ENCODE measurements at regions not wholly inside any gene's neighbourhood (a gene's known extent, or its start where the extent isn't known, plus 50 kb on each side); places are given as distances from the start of the nearest gene placed in this dataset.

DNA sequence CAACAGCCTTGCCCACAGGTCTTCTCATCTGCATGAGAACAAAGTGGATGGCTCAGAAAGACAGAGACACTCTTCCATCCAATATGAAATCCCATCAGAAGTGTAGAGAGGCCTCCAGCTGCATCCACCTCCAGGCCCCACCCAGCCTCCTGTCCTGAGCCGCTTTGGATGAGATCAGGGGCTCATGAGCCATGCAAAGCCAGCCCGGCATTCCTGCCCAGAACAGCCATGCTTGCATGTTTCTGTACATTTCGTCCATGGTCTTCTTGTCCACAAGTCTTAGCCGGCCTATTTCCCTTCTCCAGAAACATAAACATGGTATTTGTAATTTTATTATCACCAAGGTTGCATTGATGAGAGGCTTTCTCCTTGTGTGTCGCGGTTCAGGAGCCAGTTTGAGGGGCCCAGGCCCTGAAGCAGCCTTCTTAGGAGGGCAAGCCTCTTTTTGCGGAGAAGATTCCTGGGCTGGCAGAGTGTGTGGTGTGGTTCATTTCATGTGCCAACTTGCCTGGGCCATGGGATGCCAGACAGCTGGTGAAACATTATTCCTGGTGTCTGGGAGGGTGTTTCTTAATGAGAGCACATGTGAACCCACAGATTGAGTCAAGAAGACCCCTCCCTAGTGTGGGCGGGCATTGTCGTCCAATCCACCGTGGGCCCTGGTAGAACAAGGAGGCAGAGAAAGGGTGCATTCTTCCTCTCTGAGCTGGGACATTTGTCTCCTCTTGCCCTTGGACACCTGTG is 928.9 kb downstream of the TBC1D22A start (continued):
- TF ChIP-seq, protein P1, sequence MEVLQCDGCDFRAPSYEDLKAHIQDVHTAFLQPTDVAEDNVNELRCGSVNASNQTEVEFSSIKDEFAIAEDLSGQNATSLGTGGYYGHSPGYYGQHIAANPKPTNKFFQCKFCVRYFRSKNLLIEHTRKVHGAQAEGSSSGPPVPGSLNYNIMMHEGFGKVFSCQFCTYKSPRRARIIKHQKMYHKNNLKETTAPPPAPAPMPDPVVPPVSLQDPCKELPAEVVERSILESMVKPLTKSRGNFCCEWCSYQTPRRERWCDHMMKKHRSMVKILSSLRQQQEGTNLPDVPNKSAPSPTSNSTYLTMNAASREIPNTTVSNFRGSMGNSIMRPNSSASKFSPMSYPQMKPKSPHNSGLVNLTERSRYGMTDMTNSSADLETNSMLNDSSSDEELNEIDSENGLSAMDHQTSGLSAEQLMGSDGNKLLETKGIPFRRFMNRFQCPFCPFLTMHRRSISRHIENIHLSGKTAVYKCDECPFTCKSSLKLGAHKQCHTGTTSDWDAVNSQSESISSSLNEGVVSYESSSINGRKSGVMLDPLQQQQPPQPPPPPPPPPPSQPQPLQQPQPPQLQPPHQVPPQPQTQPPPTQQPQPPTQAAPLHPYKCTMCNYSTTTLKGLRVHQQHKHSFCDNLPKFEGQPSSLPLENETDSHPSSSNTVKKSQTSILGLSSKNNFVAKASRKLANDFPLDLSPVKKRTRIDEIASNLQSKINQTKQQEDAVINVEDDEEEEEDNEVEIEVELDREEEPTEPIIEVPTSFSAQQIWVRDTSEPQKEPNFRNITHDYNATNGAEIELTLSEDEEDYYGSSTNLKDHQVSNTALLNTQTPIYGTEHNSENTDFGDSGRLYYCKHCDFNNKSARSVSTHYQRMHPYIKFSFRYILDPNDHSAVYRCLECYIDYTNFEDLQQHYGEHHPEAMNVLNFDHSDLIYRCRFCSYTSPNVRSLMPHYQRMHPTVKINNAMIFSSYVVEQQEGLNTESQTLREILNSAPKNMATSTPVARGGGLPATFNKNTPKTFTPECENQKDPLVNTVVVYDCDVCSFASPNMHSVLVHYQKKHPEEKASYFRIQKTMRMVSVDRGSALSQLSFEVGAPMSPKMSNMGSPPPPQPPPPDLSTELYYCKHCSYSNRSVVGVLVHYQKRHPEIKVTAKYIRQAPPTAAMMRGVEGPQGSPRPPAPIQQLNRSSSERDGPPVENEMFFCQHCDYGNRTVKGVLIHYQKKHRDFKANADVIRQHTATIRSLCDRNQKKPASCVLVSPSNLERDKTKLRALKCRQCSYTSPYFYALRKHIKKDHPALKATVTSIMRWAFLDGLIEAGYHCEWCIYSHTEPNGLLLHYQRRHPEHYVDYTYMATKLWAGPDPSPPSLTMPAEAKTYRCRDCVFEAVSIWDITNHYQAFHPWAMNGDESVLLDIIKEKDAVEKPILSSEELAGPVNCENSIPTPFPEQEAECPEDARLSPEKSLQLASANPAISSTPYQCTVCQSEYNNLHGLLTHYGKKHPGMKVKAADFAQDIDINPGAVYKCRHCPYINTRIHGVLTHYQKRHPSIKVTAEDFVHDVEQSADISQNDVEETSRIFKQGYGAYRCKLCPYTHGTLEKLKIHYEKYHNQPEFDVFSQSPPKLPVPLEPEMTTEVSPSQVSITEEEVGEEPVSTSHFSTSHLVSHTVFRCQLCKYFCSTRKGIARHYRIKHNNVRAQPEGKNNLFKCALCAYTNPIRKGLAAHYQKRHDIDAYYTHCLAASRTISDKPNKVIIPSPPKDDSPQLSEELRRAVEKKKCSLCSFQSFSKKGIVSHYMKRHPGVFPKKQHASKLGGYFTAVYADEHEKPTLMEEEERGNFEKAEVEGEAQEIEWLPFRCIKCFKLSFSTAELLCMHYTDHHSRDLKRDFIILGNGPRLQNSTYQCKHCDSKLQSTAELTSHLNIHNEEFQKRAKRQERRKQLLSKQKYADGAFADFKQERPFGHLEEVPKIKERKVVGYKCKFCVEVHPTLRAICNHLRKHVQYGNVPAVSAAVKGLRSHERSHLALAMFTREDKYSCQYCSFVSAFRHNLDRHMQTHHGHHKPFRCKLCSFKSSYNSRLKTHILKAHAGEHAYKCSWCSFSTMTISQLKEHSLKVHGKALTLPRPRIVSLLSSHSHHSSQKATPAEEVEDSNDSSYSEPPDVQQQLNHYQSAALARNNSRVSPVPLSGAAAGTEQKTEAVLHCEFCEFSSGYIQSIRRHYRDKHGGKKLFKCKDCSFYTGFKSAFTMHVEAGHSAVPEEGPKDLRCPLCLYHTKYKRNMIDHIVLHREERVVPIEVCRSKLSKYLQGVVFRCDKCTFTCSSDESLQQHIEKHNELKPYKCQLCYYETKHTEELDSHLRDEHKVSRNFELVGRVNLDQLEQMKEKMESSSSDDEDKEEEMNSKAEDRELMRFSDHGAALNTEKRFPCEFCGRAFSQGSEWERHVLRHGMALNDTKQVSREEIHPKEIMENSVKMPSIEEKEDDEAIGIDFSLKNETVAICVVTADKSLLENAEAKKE (CRISPR knock-in tag; IDR thresholded peaks at IDR 0.05), result no peak
- no peak for TF ChIP-seq CREB1 (CRISPR knock-in tag; IDR thresholded peaks at IDR 0.05; ENCODE audit: low read depth)
- TF ChIP-seq, protein P2, sequence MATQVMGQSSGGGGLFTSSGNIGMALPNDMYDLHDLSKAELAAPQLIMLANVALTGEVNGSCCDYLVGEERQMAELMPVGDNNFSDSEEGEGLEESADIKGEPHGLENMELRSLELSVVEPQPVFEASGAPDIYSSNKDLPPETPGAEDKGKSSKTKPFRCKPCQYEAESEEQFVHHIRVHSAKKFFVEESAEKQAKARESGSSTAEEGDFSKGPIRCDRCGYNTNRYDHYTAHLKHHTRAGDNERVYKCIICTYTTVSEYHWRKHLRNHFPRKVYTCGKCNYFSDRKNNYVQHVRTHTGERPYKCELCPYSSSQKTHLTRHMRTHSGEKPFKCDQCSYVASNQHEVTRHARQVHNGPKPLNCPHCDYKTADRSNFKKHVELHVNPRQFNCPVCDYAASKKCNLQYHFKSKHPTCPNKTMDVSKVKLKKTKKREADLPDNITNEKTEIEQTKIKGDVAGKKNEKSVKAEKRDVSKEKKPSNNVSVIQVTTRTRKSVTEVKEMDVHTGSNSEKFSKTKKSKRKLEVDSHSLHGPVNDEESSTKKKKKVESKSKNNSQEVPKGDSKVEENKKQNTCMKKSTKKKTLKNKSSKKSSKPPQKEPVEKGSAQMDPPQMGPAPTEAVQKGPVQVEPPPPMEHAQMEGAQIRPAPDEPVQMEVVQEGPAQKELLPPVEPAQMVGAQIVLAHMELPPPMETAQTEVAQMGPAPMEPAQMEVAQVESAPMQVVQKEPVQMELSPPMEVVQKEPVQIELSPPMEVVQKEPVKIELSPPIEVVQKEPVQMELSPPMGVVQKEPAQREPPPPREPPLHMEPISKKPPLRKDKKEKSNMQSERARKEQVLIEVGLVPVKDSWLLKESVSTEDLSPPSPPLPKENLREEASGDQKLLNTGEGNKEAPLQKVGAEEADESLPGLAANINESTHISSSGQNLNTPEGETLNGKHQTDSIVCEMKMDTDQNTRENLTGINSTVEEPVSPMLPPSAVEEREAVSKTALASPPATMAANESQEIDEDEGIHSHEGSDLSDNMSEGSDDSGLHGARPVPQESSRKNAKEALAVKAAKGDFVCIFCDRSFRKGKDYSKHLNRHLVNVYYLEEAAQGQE (IDR thresholded peaks at IDR 0.05; ENCODE audit: unreplicated experiment), result no peak
- TF ChIP-seq ZNF331 (CRISPR knock-in tag; IDR thresholded peaks at IDR 0.05; ENCODE audit: low read depth), result no peak

DNA sequence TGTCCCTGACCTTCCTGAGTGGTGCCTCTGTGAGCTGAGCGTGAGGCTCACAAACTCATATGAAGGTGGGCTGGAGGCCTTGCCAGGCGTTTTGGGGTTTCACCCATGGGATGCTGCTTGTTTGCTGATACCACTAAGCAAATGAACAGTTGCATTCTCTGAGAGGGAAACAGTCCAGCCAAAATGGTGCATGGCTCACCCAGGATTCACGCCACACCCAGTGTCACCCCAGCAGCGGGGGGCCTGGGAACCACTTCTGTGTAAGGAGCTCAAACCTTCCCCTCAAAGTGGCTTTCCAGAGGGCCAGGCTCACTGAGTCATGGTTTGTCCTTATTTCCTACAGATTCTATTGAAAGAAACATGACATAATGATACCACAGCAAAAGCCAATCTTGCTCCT is 928.1 kb downstream of the TBC1D22A start:
- no peak overlapping the region for H3K4me2 ChIP-seq
- H3K9me2 ChIP-seq (ENCODE audit: insufficient read depth), result no peaks in the 10 kb centered on the region
- no peak overlapping the region for H3K4me3 Mint-ChIP-seq
- no peak for TF ChIP-seq ZNF114 (CRISPR knock-in tag; IDR thresholded peaks at IDR 0.05)
- no peak for TF ChIP-seq JUNB (IDR thresholded peaks at IDR 0.05; ENCODE audit: unreplicated experiment)
- TF ChIP-seq, protein P3, sequence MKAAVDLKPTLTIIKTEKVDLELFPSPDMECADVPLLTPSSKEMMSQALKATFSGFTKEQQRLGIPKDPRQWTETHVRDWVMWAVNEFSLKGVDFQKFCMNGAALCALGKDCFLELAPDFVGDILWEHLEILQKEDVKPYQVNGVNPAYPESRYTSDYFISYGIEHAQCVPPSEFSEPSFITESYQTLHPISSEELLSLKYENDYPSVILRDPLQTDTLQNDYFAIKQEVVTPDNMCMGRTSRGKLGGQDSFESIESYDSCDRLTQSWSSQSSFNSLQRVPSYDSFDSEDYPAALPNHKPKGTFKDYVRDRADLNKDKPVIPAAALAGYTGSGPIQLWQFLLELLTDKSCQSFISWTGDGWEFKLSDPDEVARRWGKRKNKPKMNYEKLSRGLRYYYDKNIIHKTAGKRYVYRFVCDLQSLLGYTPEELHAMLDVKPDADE (IDR thresholded peaks at IDR 0.05), result no peak
- TF ChIP-seq, protein P2 (IDR thresholded peaks at IDR 0.05; ENCODE audit: unreplicated experiment), result no peak
- no peak for TF ChIP-seq NANOG (IDR thresholded peaks at IDR 0.05; ENCODE audit: borderline replicate concordance)
- TF ChIP-seq CREB1 (CRISPR knock-in tag; IDR thresholded peaks at IDR 0.05; ENCODE audit: low read depth), result no peak
- no peak for DNase-seq (ENCODE audit: low spot score)
- ATAC-seq, result no peak
- no peaks in the 10 kb centered on the region for H3K36me3 Mint-ChIP-seq (ENCODE audit: low read depth)
- H2AFZ ChIP-seq, result no peak overlapping the region
- H3F3A ChIP-seq (replicated peaks; ENCODE audit: low read depth), result no peaks in the 10 kb centered on the region
- H3K4me1 Mint-ChIP-seq, result no peaks in the 10 kb centered on the region
- H4K20me1 ChIP-seq (replicated peaks; ENCODE audit: insufficient read depth), result no peaks in the 10 kb centered on the region
- no peaks in the 10 kb centered on the region for H3K27me3 ChIP-seq (ENCODE audit: insufficient read depth)
- no peak overlapping the region for H3K27ac ChIP-seq (ENCODE audit: low read depth)
- H3K9me3 Mint-ChIP-seq, result peaks cover 5% of the 10 kb centered on the region
- no peaks in the 10 kb centered on the region; the same call in 1 of the 2 replicates for H3K36me3 ChIP-seq (ENCODE audit: insufficient read depth)
- no peaks in the 10 kb centered on the region for H3K79me2 ChIP-seq (replicated peaks; ENCODE audit: insufficient read depth)
- no peak overlapping the region for H3K4me3 ChIP-seq
- peaks cover 3% of the 10 kb centered on the region for H3K27me3 Mint-ChIP-seq (ENCODE audit: insufficient read depth, low read depth, poor library complexity)
- no peaks in the 10 kb centered on the region for H3K4me1 ChIP-seq (ENCODE audit: insufficient read depth)
- H3K27ac Mint-ChIP-seq, result no peak overlapping the region

Data from GM23338 (cell line).